GM11168 (cell line): ENCODE measurements at regions not wholly inside any gene's neighbourhood (a gene's known extent, or its start where the extent isn't known, plus 50 kb on each side); places are given as distances from the start of the nearest gene placed in this dataset.
"Not testable (repeated sequence)": the region's sequence is repeated elsewhere in the genome, so short reads cannot be mapped to it uniquely, and the experiment has no call there.

Experiments used
- in situ Hi-C: fragments of 300-500 bp; cut with MboI; formaldehyde crosslinking; loops from one replicate; pipeline ENCODE4 v1.12.0; 2022; ENCODE audit warnings: low sequenced_read_pairs; ENCODE audit not compliant: unreplicated experiment

GRCh38 chr16:51831595-51832367 lies 680.7 kb upstream of the SALL1 start:
- in situ Hi-C loops = no loop called here

- in situ Hi-C loops = not testable (repeated sequence)
Measured at GRCh38 chr16:51831034-51831433, 680.0 kb upstream of the SALL1 start.

- in situ Hi-C loops = no loop called here
Measured at GRCh38 chr16:51825779-51826178, 674.7 kb upstream of the SALL1 start.

GRCh38 chr16:51822471-51822870 lies 671.4 kb upstream of the SALL1 start:
- in situ Hi-C loops = no loop called here

- in situ Hi-C loops = no loop called here
Measured at GRCh38 chr16:51821527-51821926, 670.5 kb upstream of the SALL1 start.

- in situ Hi-C loops = no loop called here
Measured at GRCh38 chr16:51820176-51820575, 669.1 kb upstream of the SALL1 start.

- in situ Hi-C loops = no loop called here
Measured at GRCh38 chr16:51818342-51818944, 667.4 kb upstream of the SALL1 start.

GRCh38 chr16:51816929-51817328 lies 665.9 kb upstream of the SALL1 start:
- in situ Hi-C loops = no loop called here

GRCh38 chr16:51815523-51815922 lies 664.5 kb upstream of the SALL1 start:
- in situ Hi-C loops = no loop called here

GRCh38 chr16:51814617-51815016 lies 663.5 kb upstream of the SALL1 start:
- in situ Hi-C loops = no loop called here

GRCh38 chr16:51813609-51814008 lies 662.5 kb upstream of the SALL1 start:
- in situ Hi-C loops = no loop called here

- in situ Hi-C loops = no loop called here
Measured at GRCh38 chr16:51812945-51813344, 661.9 kb upstream of the SALL1 start.

- in situ Hi-C loops = no loop called here
Measured at GRCh38 chr16:51807551-51807950, 656.5 kb upstream of the SALL1 start.

GRCh38 chr16:51801635-51802034 lies 650.6 kb upstream of the SALL1 start:
- in situ Hi-C loops = no loop called here

GRCh38 chr16:51797669-51798259 lies 646.7 kb upstream of the SALL1 start:
- in situ Hi-C loops = no loop called here

GRCh38 chr16:51779240-51779639 lies 628.2 kb upstream of the SALL1 start:
- in situ Hi-C loops = no loop called here

- in situ Hi-C loops = no loop called here
Measured at GRCh38 chr16:51773071-51773890, 622.2 kb upstream of the SALL1 start.

- in situ Hi-C loops = no loop called here
Measured at GRCh38 chr16:51766739-51767138, 615.7 kb upstream of the SALL1 start.

GRCh38 chr16:51763072-51763661 lies 612.1 kb upstream of the SALL1 start:
- in situ Hi-C loops = no loop called here
